AG09309 (cell line): ENCODE measurements at regions not wholly inside any gene's neighbourhood (a gene's known extent, or its start where the extent isn't known, plus 50 kb on each side); places are given as distances from the start of the nearest gene placed in this dataset.

ENCODE experiments used
- DNase-seq: peaks from one replicate; pipeline ENCODE4 v3.0.0-alpha.2; 2010; ENCODE audit warnings: low read depth
- H3K4me3 ChIP-seq: 2 replicates; pipeline ENCODE4 v1.5.1; 2011; ENCODE audit warnings: mild to moderate bottlenecking, low read depth, low read length, moderate library complexity; ENCODE audit not compliant: control insufficient read depth
- CTCF ChIP-seq: IDR thresholded peaks from 2 replicates; pipeline ENCODE4 v1.5.1; 2011; ENCODE audit warnings: mild to moderate bottlenecking, low read depth, low read length, inconsistent platforms; ENCODE audit not compliant: insufficient read depth, control insufficient read depth; ENCODE audit errors: missing control alignments

- no peak for TF ChIP-seq CTCF
- DNase-seq, result no peak
- no peak overlapping the region for H3K4me3 ChIP-seq
These were observed 312.3 kb downstream of the SPRY1 start for GRCh38 chr4:123708902-123709301.

GRCh38 chr4:123709336-123709735, 312.7 kb downstream of the SPRY1 start:
- H3K4me3 ChIP-seq, result no peak overlapping the region
- no peak for DNase-seq
- TF ChIP-seq CTCF, result no peak

GRCh38 chr4:123731035-123731434, 334.4 kb downstream of the SPRY1 start:
- TF ChIP-seq CTCF, result no peak
- no peak overlapping the region for H3K4me3 ChIP-seq
- DNase-seq, result no peak

GRCh38 chr4:123737156-123737555, 340.6 kb downstream of the SPRY1 start:
- DNase-seq, result no peak
- TF ChIP-seq CTCF, result no peak
- H3K4me3 ChIP-seq, result no peak overlapping the region

- no peak overlapping the region for H3K4me3 ChIP-seq
- no peak for TF ChIP-seq CTCF
- DNase-seq, result no peak
These were observed 343.2 kb downstream of the SPRY1 start for GRCh38 chr4:123739806-123740205.

- TF ChIP-seq CTCF, result no peak
- H3K4me3 ChIP-seq, result no peak overlapping the region
- no peak for DNase-seq
These were observed 343.6 kb downstream of the SPRY1 start for GRCh38 chr4:123740236-123740635.

GRCh38 chr4:123741906-123742305, 345.3 kb downstream of the SPRY1 start:
- no peak for DNase-seq
- no peak for TF ChIP-seq CTCF
- H3K4me3 ChIP-seq, result no peak overlapping the region
